Natural killer cell (primary cell): ENCODE measurements at regions not wholly inside any gene's neighbourhood (a gene's known extent, or its start where the extent isn't known, plus 50 kb on each side); places are given as distances from the start of the nearest gene placed in this dataset.

Experiments used
- ATAC-seq, 3 donors: fragments of 150-1000 bp in 2 of 3; fragments of 200-7000 bp in 1 of 3; cut with Tn5 transposase; 1 replicate in 1 of 3; 2 replicates in 2 of 3; pipeline ENCODE4 v1.10.0; 2021; ENCODE audit warnings: mild to moderate bottlenecking in 2 of 3, moderate library complexity in 2 of 3
- DNase-seq, 2 donors: peaks; one replicate each; pipeline versions ENCODE4 v3.0.0 to v3.0.0-alpha.2; 2013 to 2021; ENCODE audit warnings: mixed read lengths in 1 of 2
- H3K27ac ChIP-seq: one replicate; pipeline ENCODE4 v1.5.1; 2013; ENCODE audit warnings: mild to moderate bottlenecking, low read length
- H3K27me3 ChIP-seq: one replicate; pipeline ENCODE4 v1.6.1; 2013; ENCODE audit warnings: low read length; ENCODE audit not compliant: control insufficient read depth, insufficient read depth
- H3K36me3 ChIP-seq: one replicate; pipeline ENCODE4 v1.6.1; 2013; ENCODE audit warnings: low read length; ENCODE audit not compliant: control insufficient read depth, insufficient read depth
- H3K4me1 ChIP-seq: one replicate; pipeline ENCODE4 v1.6.1; 2013; ENCODE audit warnings: low read length; ENCODE audit not compliant: control insufficient read depth, insufficient read depth
- H3K4me3 ChIP-seq: one replicate; pipeline ENCODE4 v1.5.1; 2013; ENCODE audit warnings: low read length
- H3K9me3 ChIP-seq: one replicate; pipeline ENCODE4 v1.6.1; 2013; ENCODE audit warnings: low read length; ENCODE audit not compliant: control insufficient read depth, insufficient read depth
- H3K27ac Mint-ChIP-seq, 2 donors: one replicate each; pipeline ENCODE4 v1.8.0; 2022; ENCODE audit warnings: mild to moderate bottlenecking in 2 of 2, mixed read lengths in 2 of 2, moderate library complexity in 1 of 2
- H3K27me3 Mint-ChIP-seq, 2 donors: one replicate each; pipeline ENCODE4 v1.8.0; 2022; ENCODE audit warnings: low read depth in 2 of 2, mixed read lengths in 2 of 2
- H3K36me3 Mint-ChIP-seq: one replicate; pipeline ENCODE4 v1.8.0; 2022; ENCODE audit warnings: mixed read lengths
- H3K4me1 Mint-ChIP-seq, 2 donors: one replicate each; pipeline ENCODE4 v1.8.0; 2022; ENCODE audit warnings: mixed read lengths in 2 of 2
- H3K4me3 Mint-ChIP-seq: one replicate; pipeline ENCODE4 v1.8.0; 2022; ENCODE audit warnings: mild to moderate bottlenecking, moderate library complexity, mixed read lengths
- H3K9me3 Mint-ChIP-seq, 2 donors: one replicate each; pipeline ENCODE4 v1.8.0; 2022; ENCODE audit warnings: mixed read lengths in 2 of 2
- CTCF ChIP-seq: fragments of 200-600 bp; IDR thresholded peaks from one replicate; pipeline ENCODE4 v1.8.0; 2022; ENCODE audit warnings: antibody characterized with exemption
- WGBS: methylation state at CpG from one replicate; pipeline ENCODE4 v1.1.7; 2013; ENCODE audit warnings: missing lambda C conversion rate; ENCODE audit not compliant: insufficient coverage; 5-methylcytosine and 5-hydroxymethylcytosine counted together
- intact Hi-C: fragments of 100-400 bp; cut with micrococcal nuclease; formaldehyde crosslinking; loops from one replicate; pipeline ENCODE4 v1.14.2; 2022

DNA sequence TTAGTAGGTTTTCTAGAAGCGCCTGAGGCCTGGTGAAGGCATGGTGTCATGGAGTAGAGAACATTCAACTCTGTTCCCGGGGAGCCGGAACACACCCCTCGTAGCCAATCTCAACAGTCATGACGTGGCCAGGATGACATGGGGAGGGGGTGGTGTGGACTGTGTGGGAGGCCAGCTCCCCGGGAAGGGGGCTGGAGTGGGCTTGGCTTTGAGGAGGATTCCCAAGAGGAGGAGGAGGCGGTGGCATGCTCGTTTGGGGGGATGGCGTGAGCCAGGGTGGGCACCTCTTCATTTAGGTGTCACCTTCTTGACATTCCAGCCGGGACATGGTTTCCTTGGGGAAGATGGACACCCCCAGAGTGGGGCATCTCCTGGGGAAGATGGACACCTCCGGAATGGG is 257.5 kb downstream of the SEC14L1 start:
- H3K36me3 Mint-ChIP-seq: no peaks in the 10 kb centered on the region
- intact Hi-C loops: no loop called here
- peaks cover 61 to 78% of the 10 kb centered on the region in 2 donors for H3K4me1 Mint-ChIP-seq
- no peak for TF ChIP-seq CTCF
- Histone ChIP-seq H3K4me3 (no peak overlapping the region), H3K27me3 (no peaks in the 10 kb centered on the region), H3K36me3 (peaks cover 20% of the 10 kb centered on the region), H3K27ac (no peak overlapping the region), H3K9me3 (no peaks in the 10 kb centered on the region), H3K4me1 (peaks cover 81% of the 10 kb centered on the region)
- no peaks in the 10 kb centered on the region for H3K9me3 Mint-ChIP-seq
- H3K27ac Mint-ChIP-seq: peak overlapping the region; percentile 94 to 98
- ATAC-seq (no peak), DNase-seq (no peak)
- 96% methylated on average over 11 of the region's 11 CpGs for WGBS
- no peaks in the 10 kb centered on the region for H3K27me3 Mint-ChIP-seq
- no peak overlapping the region for H3K4me3 Mint-ChIP-seq

GRCh38 chr17:77399319-77399957 is 258.7 kb downstream of the SEC14L1 start:
- peak overlapping the region; percentile 92 for H3K4me3 Mint-ChIP-seq
- no peaks in the 10 kb centered on the region for H3K9me3 Mint-ChIP-seq
- peak overlapping the region; percentile 94 to 98 for H3K27ac Mint-ChIP-seq
- no peak for TF ChIP-seq CTCF
- no peaks in the 10 kb centered on the region for H3K36me3 Mint-ChIP-seq
- H3K4me1 ChIP-seq: peaks cover 85% of the 10 kb centered on the region
- no peaks in the 10 kb centered on the region for H3K9me3 ChIP-seq
- peaks cover 70 to 90% of the 10 kb centered on the region in 2 donors for H3K4me1 Mint-ChIP-seq
- H3K4me3 ChIP-seq: no peak overlapping the region
- H3K36me3 ChIP-seq: peaks cover 22% of the 10 kb centered on the region
- no peaks in the 10 kb centered on the region for H3K27me3 Mint-ChIP-seq
- intact Hi-C loops: no loop called here
- no peaks in the 10 kb centered on the region for H3K27me3 ChIP-seq
- WGBS: 94% methylated on average over 13 of the region's 16 CpGs
- no peak for DNase-seq
- H3K27ac ChIP-seq: peak overlapping the region; percentile 67
- ATAC-seq: no peak

GRCh38 chr17:77400445-77400870 is 259.7 kb downstream of the SEC14L1 start:
- peaks cover 22% of the 10 kb centered on the region for H3K36me3 ChIP-seq
- 2% methylated on average over 8 of the region's 8 CpGs for WGBS
- DNase-seq: peak; percentile 69 to 85
- no peaks in the 10 kb centered on the region for H3K27me3 Mint-ChIP-seq
- no peaks in the 10 kb centered on the region for H3K9me3 Mint-ChIP-seq
- no peaks in the 10 kb centered on the region for H3K27me3 ChIP-seq
- H3K36me3 Mint-ChIP-seq: no peaks in the 10 kb centered on the region
- no peaks in the 10 kb centered on the region for H3K9me3 ChIP-seq
- intact Hi-C loops: loop anchor here (1.0 to 2.0 kb wide), 3 partner anchors 28 to 95 kb away; no protein-coding TSS in a partner anchor
- H3K4me1 ChIP-seq: peaks cover 90% of the 10 kb centered on the region
- peak overlapping the region; percentile 92 for H3K4me3 Mint-ChIP-seq
- peak overlapping the region; percentile 15 for H3K4me3 ChIP-seq
- H3K27ac Mint-ChIP-seq: peak overlapping the region; percentile 94 to 98
- H3K27ac ChIP-seq: peak overlapping the region; percentile 67
- ATAC-seq: peak; percentile 66 to 76 (median 74)
- peak; percentile 75 for TF ChIP-seq CTCF
- H3K4me1 Mint-ChIP-seq: peaks cover 80 to 100% of the 10 kb centered on the region in 2 donors
